Liver (tissue), 3 donors: ENCODE measurements at regions not wholly inside any gene's neighbourhood (a gene's known extent, or its start where the extent isn't known, plus 50 kb on each side); places are given as distances from the start of the nearest gene placed in this dataset.

Experiments
- EGR1 ChIP-seq, 2 donors: IDR thresholded peaks; 2 replicates each; pipeline ENCODE4 v1.6.1; 2016 to 2018; ENCODE audit warnings: antibody characterized with exemption in 2 of 2, low read depth in 2 of 2
- GABPA ChIP-seq, 2 donors: IDR thresholded peaks in 1 of 2; conservative IDR thresholded peaks in 1 of 2; 2 replicates each; pipeline ENCODE4 v1.6.1; 2016; ENCODE audit warnings: antibody characterized with exemption in 2 of 2, mild to moderate bottlenecking in 1 of 2, moderate library complexity in 1 of 2
- JUND ChIP-seq, 2 donors: IDR thresholded peaks; 2 replicates each; pipeline ENCODE4 v1.6.1; 2016; ENCODE audit warnings: antibody characterized with exemption in 2 of 2
- NR2F2 ChIP-seq: IDR thresholded peaks from 2 replicates; pipeline ENCODE4 v1.6.1; 2016; ENCODE audit warnings: antibody characterized with exemption
- RAD21 ChIP-seq, 2 donors: IDR thresholded peaks; 2 replicates each; pipeline ENCODE4 v1.6.1; 2016; ENCODE audit warnings: antibody characterized with exemption in 2 of 2, mild to moderate bottlenecking in 2 of 2
- RXRA ChIP-seq, 2 donors: IDR thresholded peaks; 2 replicates each; pipeline ENCODE4 v1.6.1; 2017 to 2018; ENCODE audit warnings: antibody characterized with exemption in 2 of 2, mild to moderate bottlenecking in 1 of 2
- SP1 ChIP-seq: IDR thresholded peaks from 2 replicates; pipeline ENCODE4 v1.6.1; 2018; ENCODE audit warnings: antibody characterized with exemption, mild to moderate bottlenecking
- TAF1 ChIP-seq: conservative IDR thresholded peaks from 2 replicates; pipeline ENCODE4 v1.6.1; 2016; ENCODE audit warnings: antibody characterized with exemption, mild to moderate bottlenecking
- YY1 ChIP-seq: IDR thresholded peaks from 2 replicates; pipeline ENCODE4 v1.6.1; 2016; ENCODE audit warnings: antibody characterized with exemption, mild to moderate bottlenecking
- TF ChIP-seq, protein P1 (sequence below): fragments of 150-350 bp; IDR thresholded peaks from 2 replicates; pipeline ENCODE4 v1.5.1; 2017; ENCODE audit warnings: improper control_type of control experiment, low read depth, low read length; ENCODE audit not compliant: missing input control
- TF ChIP-seq, protein P2 (sequence below): IDR thresholded peaks from 2 replicates; pipeline ENCODE4 v1.6.1; 2016; ENCODE audit warnings: antibody characterized with exemption
- TF ChIP-seq, protein P3 (sequence below): IDR thresholded peaks from 2 replicates; pipeline ENCODE4 v1.6.1; 2016; ENCODE audit warnings: antibody characterized with exemption
- TF ChIP-seq, protein P4 (sequence below): IDR thresholded peaks from 2 replicates; pipeline ENCODE4 v1.6.1; 2016; ENCODE audit warnings: antibody characterized with exemption
- TF ChIP-seq, protein P5 (sequence below): IDR thresholded peaks from 2 replicates; pipeline ENCODE4 v1.6.1; 2016; ENCODE audit warnings: antibody characterized with exemption, mild to moderate bottlenecking
- donor health status: healthy.
- donor health status: healthy.

DNA sequence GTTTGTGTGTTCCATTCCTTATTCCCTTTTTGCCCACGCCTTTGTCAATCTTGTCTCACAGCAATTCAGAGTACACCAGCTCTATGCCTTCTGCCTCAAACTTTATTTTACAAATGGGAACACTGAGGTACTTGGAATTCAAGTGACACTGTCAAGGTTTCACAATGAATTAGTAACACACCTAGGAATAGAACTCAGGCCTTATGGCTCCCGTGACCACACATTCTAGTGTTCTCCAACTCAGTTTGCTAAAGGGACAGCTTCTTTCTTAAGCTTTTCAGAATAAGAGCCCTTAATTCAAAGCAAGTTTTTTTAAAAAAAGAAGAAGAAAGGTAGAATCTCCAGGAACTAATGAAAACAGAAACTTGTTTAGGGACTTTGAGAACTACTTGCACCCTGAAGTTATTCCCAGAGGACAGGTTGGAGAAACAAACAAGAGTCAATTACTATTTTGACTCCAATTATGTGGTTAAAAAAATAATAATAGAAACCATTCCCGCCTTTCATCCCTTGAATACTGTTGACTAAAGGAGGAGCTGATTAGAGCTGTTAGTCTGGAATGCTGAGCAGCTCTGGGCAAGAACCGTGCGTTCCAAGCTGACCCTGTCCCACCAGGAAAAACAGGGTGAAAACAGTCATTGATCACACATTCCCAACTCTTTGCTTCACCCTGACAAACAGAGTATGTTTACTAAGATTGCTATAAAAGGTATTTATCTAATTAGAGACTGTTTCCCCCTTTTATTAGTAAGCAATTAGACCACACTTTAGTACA, 408.8 kb upstream of the CNKSR2 start:
- TF ChIP-seq, protein P1, sequence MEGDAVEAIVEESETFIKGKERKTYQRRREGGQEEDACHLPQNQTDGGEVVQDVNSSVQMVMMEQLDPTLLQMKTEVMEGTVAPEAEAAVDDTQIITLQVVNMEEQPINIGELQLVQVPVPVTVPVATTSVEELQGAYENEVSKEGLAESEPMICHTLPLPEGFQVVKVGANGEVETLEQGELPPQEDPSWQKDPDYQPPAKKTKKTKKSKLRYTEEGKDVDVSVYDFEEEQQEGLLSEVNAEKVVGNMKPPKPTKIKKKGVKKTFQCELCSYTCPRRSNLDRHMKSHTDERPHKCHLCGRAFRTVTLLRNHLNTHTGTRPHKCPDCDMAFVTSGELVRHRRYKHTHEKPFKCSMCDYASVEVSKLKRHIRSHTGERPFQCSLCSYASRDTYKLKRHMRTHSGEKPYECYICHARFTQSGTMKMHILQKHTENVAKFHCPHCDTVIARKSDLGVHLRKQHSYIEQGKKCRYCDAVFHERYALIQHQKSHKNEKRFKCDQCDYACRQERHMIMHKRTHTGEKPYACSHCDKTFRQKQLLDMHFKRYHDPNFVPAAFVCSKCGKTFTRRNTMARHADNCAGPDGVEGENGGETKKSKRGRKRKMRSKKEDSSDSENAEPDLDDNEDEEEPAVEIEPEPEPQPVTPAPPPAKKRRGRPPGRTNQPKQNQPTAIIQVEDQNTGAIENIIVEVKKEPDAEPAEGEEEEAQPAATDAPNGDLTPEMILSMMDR, result no peak
- TF ChIP-seq NR2F2, result no peak
- TF ChIP-seq JUND (IDR thresholded peaks at IDR 0.05), result no peak
- TF ChIP-seq RAD21 (IDR thresholded peaks at IDR 0.05), result no peak
- no peak for TF ChIP-seq TAF1
- no peak for TF ChIP-seq SP1
- TF ChIP-seq EGR1 (IDR thresholded peaks at IDR 0.05; ENCODE audit: low read depth in 2 of 2), result no peak
- TF ChIP-seq, protein P2, sequence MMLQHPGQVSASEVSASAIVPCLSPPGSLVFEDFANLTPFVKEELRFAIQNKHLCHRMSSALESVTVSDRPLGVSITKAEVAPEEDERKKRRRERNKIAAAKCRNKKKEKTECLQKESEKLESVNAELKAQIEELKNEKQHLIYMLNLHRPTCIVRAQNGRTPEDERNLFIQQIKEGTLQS, result no peak
- TF ChIP-seq, protein P3, sequence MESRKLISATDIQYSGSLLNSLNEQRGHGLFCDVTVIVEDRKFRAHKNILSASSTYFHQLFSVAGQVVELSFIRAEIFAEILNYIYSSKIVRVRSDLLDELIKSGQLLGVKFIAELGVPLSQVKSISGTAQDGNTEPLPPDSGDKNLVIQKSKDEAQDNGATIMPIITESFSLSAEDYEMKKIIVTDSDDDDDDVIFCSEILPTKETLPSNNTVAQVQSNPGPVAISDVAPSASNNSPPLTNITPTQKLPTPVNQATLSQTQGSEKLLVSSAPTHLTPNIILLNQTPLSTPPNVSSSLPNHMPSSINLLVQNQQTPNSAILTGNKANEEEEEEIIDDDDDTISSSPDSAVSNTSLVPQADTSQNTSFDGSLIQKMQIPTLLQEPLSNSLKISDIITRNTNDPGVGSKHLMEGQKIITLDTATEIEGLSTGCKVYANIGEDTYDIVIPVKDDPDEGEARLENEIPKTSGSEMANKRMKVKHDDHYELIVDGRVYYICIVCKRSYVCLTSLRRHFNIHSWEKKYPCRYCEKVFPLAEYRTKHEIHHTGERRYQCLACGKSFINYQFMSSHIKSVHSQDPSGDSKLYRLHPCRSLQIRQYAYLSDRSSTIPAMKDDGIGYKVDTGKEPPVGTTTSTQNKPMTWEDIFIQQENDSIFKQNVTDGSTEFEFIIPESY, result no peak
- TF ChIP-seq, protein P4, sequence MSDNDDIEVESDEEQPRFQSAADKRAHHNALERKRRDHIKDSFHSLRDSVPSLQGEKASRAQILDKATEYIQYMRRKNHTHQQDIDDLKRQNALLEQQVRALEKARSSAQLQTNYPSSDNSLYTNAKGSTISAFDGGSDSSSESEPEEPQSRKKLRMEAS, result no peak
- no peak for TF ChIP-seq GABPA (IDR thresholded peaks at IDR 0.05 in 1 of 2, conservative IDR thresholded peaks at IDR 0.05 in 1 of 2)
- no peak for TF ChIP-seq YY1
- TF ChIP-seq, protein P5, sequence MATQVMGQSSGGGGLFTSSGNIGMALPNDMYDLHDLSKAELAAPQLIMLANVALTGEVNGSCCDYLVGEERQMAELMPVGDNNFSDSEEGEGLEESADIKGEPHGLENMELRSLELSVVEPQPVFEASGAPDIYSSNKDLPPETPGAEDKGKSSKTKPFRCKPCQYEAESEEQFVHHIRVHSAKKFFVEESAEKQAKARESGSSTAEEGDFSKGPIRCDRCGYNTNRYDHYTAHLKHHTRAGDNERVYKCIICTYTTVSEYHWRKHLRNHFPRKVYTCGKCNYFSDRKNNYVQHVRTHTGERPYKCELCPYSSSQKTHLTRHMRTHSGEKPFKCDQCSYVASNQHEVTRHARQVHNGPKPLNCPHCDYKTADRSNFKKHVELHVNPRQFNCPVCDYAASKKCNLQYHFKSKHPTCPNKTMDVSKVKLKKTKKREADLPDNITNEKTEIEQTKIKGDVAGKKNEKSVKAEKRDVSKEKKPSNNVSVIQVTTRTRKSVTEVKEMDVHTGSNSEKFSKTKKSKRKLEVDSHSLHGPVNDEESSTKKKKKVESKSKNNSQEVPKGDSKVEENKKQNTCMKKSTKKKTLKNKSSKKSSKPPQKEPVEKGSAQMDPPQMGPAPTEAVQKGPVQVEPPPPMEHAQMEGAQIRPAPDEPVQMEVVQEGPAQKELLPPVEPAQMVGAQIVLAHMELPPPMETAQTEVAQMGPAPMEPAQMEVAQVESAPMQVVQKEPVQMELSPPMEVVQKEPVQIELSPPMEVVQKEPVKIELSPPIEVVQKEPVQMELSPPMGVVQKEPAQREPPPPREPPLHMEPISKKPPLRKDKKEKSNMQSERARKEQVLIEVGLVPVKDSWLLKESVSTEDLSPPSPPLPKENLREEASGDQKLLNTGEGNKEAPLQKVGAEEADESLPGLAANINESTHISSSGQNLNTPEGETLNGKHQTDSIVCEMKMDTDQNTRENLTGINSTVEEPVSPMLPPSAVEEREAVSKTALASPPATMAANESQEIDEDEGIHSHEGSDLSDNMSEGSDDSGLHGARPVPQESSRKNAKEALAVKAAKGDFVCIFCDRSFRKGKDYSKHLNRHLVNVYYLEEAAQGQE, result no peak
- no peak for TF ChIP-seq RXRA (IDR thresholded peaks at IDR 0.05)
